Activated naive CD8-positive, alpha-beta T cell treated with anti-CD3 and anti-CD28 coated beads for 36 hours (primary cell): ENCODE measurements at regions not wholly inside any gene's neighbourhood (a gene's known extent, or its start where the extent isn't known, plus 50 kb on each side); places are given as distances from the start of the nearest gene placed in this dataset.

Experiments used
- DNase-seq: peaks from one replicate; pipeline ENCODE4 v3.0.0; 2021
- H3K27ac Mint-ChIP-seq: one replicate; pipeline ENCODE4 v1.8.0; 2022; ENCODE audit warnings: mild to moderate bottlenecking, moderate library complexity, mixed read lengths
- H3K27me3 Mint-ChIP-seq: one replicate; pipeline ENCODE4 v1.8.0; 2022; ENCODE audit warnings: mild to moderate bottlenecking, mixed read lengths
- H3K36me3 Mint-ChIP-seq: one replicate; pipeline ENCODE4 v1.8.0; 2021; ENCODE audit warnings: mild to moderate bottlenecking, mixed read lengths
- H3K4me1 Mint-ChIP-seq: one replicate; pipeline ENCODE4 v1.8.0; 2021; ENCODE audit warnings: mixed read lengths
- H3K4me3 Mint-ChIP-seq: one replicate; pipeline ENCODE4 v1.8.0; 2022; ENCODE audit warnings: mild to moderate bottlenecking, moderate library complexity, mixed read lengths
- H3K9me3 Mint-ChIP-seq: one replicate; pipeline ENCODE4 v1.8.0; 2022; ENCODE audit warnings: mixed read lengths

DNA sequence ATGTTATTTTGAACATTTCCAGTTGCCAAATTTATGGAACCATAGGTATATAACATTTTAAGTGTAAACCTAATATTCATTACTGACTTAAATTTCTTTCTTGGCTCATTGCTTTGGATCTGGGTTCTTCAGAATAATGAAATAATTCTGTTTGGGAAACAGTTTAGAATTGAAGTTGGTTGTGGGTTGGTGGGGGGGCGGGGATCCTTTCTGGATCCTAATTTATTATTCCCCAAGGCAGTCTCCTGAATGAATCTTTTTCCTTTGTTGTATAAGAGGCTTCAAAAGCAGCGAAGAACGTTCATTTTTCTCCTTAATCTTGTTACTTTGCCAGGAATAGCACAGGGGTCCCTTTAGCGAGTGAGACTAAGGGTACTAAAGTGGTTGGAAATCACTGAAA, 325.5 kb downstream of the FOXG1 start:
- H3K9me3 Mint-ChIP-seq = peaks cover 16% of the 10 kb centered on the region
- H3K4me1 Mint-ChIP-seq = no peaks in the 10 kb centered on the region
- no peak overlapping the region for H3K4me3 Mint-ChIP-seq
- DNase-seq = no peak
- H3K36me3 Mint-ChIP-seq = no peaks in the 10 kb centered on the region
- no peaks in the 10 kb centered on the region for H3K27me3 Mint-ChIP-seq
- H3K27ac Mint-ChIP-seq = no peak overlapping the region

DNA sequence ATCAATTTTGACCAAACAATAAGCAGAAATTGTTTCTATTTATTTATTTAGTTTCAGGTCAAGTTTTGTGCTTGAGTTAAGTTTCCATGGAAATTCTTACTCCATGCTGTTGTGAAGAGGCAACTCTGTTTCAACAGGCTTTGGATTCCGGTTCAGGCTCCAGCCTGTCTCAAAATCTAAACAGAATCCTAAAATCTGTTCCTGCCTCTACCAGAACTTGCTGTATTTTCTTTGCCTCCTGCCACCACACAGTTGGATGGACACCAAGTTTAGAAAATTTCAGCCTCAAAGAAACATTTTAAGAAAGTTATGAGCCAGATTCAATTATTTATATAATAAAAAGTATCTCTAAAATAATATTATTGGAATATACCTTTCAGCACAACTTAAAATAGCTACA, 330.9 kb downstream of the FOXG1 start:
- H3K27me3 Mint-ChIP-seq = no peaks in the 10 kb centered on the region
- H3K27ac Mint-ChIP-seq = no peak overlapping the region
- no peak for DNase-seq
- H3K4me3 Mint-ChIP-seq = no peak overlapping the region
- no peaks in the 10 kb centered on the region for H3K4me1 Mint-ChIP-seq
- peaks cover 8% of the 10 kb centered on the region for H3K9me3 Mint-ChIP-seq
- H3K36me3 Mint-ChIP-seq = no peaks in the 10 kb centered on the region

- Mint-ChIP-seq H3K36me3 (no peaks in the 10 kb centered on the region), H3K27ac (no peak overlapping the region), H3K4me3 (no peak overlapping the region), H3K9me3 (peaks cover 8% of the 10 kb centered on the region), H3K4me1 (no peaks in the 10 kb centered on the region), H3K27me3 (no peaks in the 10 kb centered on the region)
- DNase-seq = no peak
Measured at GRCh38 chr14:29098656-29099055, 332.1 kb downstream of the FOXG1 start.

DNA sequence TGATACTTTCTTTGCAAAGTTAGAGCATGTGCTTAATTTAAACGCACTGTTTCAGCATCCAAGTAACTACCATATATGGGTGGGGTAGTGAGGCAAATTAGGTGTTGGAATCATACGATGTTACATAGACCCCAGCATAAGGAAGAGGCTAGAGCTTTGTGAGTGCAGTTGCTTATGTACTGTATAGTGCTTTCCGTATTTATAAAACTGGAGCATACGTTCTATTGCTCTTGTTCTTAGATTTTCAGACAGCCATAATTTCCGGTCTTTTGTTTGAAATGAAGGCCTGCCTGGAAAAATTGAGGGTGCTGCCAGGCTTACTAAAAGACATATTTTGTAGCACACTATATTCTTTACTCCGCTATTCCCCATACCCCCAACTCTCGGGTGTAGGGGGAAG, 335.7 kb downstream of the FOXG1 start:
- DNase-seq = no peak
- no peaks in the 10 kb centered on the region for H3K36me3 Mint-ChIP-seq

DNA sequence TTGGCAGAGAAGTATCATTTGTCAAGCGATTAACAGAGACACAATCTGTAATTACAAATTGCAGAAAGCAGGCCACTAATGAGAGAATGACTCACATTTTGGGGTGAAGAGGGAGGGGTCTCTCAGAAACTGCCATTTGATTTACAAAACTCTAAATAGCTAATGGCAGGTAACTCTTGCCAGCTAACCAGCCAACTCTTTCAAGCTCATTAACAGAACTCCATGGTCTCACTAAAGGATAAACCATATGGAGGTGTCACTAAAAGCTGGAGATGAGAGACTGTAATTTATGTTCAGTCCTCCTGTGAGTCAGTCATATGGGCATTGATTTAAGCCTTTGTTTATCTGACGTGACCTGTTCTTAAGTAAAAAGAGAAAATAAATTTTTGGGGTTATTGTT, 336.4 kb downstream of the FOXG1 start:
- Mint-ChIP-seq H3K27me3 (no peaks in the 10 kb centered on the region), H3K9me3 (peaks cover 1% of the 10 kb centered on the region), H3K27ac (no peak overlapping the region), H3K36me3 (no peaks in the 10 kb centered on the region), H3K4me3 (no peak overlapping the region), H3K4me1 (no peaks in the 10 kb centered on the region)
- no peak for DNase-seq

More for the DNA sequence above, 335.7 kb downstream of the FOXG1 start:
- H3K4me1 Mint-ChIP-seq = no peaks in the 10 kb centered on the region
- no peak overlapping the region for H3K4me3 Mint-ChIP-seq
- H3K27ac Mint-ChIP-seq = no peak overlapping the region
- peaks cover 1% of the 10 kb centered on the region for H3K9me3 Mint-ChIP-seq
- no peaks in the 10 kb centered on the region for H3K27me3 Mint-ChIP-seq

DNA sequence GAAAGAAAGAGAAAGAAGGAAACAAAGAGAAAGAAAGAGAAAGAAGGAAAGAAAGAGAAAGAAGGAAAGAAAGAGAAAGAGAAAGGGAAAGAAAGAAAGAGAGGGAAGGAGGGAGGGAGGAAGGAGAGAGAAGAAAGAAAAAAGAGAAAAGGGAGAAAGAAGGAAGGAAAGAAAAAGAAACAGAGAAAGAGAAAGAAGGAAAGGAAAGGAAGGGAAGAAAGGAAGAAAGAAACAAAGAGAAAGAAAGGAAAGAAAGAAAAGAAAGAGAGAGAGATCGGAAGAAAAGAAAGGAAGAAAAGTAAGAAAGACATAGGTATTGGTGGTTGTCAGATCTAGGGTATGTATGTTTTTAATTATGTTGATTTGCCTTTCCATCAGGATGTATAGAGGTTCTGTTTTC, 342.3 kb downstream of the FOXG1 start:
- no peak overlapping the region for H3K27ac Mint-ChIP-seq
- H3K36me3 Mint-ChIP-seq = no peaks in the 10 kb centered on the region
- DNase-seq = no peak
- H3K9me3 Mint-ChIP-seq = peaks cover 9% of the 10 kb centered on the region
- no peaks in the 10 kb centered on the region for H3K4me1 Mint-ChIP-seq
- H3K4me3 Mint-ChIP-seq = no peak overlapping the region
- no peaks in the 10 kb centered on the region for H3K27me3 Mint-ChIP-seq

- no peak overlapping the region for H3K4me3 Mint-ChIP-seq
- no peaks in the 10 kb centered on the region for H3K27me3 Mint-ChIP-seq
- no peak for DNase-seq
- no peaks in the 10 kb centered on the region for H3K4me1 Mint-ChIP-seq
- H3K27ac Mint-ChIP-seq = no peak overlapping the region
- H3K36me3 Mint-ChIP-seq = no peaks in the 10 kb centered on the region
- H3K9me3 Mint-ChIP-seq = peaks cover 9% of the 10 kb centered on the region
Measured at GRCh38 chr14:29109589-29109988, 343.0 kb downstream of the FOXG1 start.

GRCh38 chr14:29111554-29111953, 345.0 kb downstream of the FOXG1 start:
- DNase-seq = no peak
- Mint-ChIP-seq H3K27me3 (no peaks in the 10 kb centered on the region), H3K4me3 (no peak overlapping the region), H3K36me3 (no peaks in the 10 kb centered on the region), H3K9me3 (peaks cover 8% of the 10 kb centered on the region), H3K27ac (no peak overlapping the region), H3K4me1 (no peaks in the 10 kb centered on the region)

- H3K4me1 Mint-ChIP-seq = no peaks in the 10 kb centered on the region
- no peaks in the 10 kb centered on the region for H3K27me3 Mint-ChIP-seq
- peaks cover 15% of the 10 kb centered on the region for H3K9me3 Mint-ChIP-seq
- no peaks in the 10 kb centered on the region for H3K36me3 Mint-ChIP-seq
- no peak overlapping the region for H3K27ac Mint-ChIP-seq
- H3K4me3 Mint-ChIP-seq = no peak overlapping the region
- DNase-seq = no peak
Measured at GRCh38 chr14:29123017-29123416, 356.4 kb downstream of the FOXG1 start.

GRCh38 chr14:29126361-29126760, 359.8 kb downstream of the FOXG1 start:
- Mint-ChIP-seq H3K4me1 (no peaks in the 10 kb centered on the region), H3K9me3 (peaks cover 11% of the 10 kb centered on the region), H3K27ac (no peak overlapping the region)

DNA sequence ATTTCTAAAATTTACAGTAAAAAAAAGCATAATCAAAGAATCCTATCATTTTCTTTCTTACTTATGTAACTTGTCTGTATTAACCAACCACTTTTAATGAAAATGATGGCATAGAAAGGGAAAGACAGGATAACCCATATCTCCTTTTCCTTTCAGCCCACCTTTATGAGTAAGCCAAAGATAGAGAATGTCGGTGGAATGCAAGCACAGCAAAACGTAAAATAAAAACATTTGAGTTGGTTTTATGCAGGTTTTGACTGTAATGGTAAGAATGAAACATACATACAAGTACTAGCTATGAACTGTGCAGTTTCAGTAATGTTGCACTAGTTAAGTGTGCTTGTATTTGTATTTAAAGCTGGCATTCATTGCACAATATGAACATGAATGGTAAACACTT, 360.3 kb downstream of the FOXG1 start:
- H3K27me3 Mint-ChIP-seq = no peaks in the 10 kb centered on the region

More at GRCh38 chr14:29126361-29126760, 359.8 kb downstream of the FOXG1 start:
- no peak for DNase-seq
- Mint-ChIP-seq H3K4me3 (no peak overlapping the region), H3K27me3 (no peaks in the 10 kb centered on the region), H3K36me3 (no peaks in the 10 kb centered on the region)

DNA sequence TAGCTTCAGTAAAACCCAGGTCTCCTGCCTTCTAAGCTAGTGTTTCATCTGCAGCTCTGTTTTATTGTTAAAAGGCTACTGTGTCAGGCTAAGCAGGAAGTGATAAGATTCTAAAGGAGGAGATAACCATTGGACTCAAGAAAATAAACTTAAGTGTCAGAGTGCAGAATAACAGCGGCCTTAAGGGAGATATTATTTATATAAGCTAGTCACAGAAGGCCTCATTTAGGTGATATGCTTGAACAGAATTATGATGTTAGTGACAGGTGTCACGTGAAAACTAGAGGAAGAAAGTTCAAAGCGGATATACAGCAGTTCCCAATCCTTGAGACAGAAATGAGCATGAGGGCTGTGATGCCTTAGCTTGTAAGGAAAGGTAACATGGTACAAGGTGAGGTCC, 373.4 kb downstream of the FOXG1 start:
- no peak for DNase-seq

More for the DNA sequence above, 360.3 kb downstream of the FOXG1 start:
- Mint-ChIP-seq H3K4me3 (no peak overlapping the region), H3K4me1 (no peaks in the 10 kb centered on the region), H3K9me3 (peaks cover 8% of the 10 kb centered on the region), H3K27ac (no peak overlapping the region), H3K36me3 (no peaks in the 10 kb centered on the region)
- DNase-seq = no peak

DNA sequence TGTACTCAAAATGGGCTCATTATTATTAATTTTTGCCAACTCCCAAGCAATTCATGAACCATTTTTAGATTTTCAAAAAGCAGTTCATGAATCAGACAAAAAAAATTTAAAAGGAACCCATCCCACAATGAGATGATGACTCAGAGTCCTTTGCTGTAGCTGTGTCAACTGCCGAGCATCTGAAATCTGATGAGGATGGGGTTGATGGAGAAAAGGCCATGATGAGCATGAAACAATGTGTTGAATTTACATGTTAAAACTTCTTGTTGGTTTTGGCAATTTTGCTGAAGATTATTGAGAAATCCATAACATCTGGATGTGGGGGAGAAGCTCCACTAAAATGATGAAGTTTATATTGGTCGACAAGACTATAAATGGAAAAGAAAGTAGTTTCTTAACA, 378.0 kb downstream of the FOXG1 start:
- no peak for DNase-seq
- no peaks in the 10 kb centered on the region for H3K36me3 Mint-ChIP-seq
- H3K27me3 Mint-ChIP-seq = no peaks in the 10 kb centered on the region
- no peak overlapping the region for H3K4me3 Mint-ChIP-seq
- no peaks in the 10 kb centered on the region for H3K4me1 Mint-ChIP-seq
- H3K27ac Mint-ChIP-seq = no peak overlapping the region
- peaks cover 2% of the 10 kb centered on the region for H3K9me3 Mint-ChIP-seq

More for the DNA sequence above, 373.4 kb downstream of the FOXG1 start:
- Mint-ChIP-seq H3K4me3 (no peak overlapping the region), H3K36me3 (no peaks in the 10 kb centered on the region), H3K27ac (no peak overlapping the region), H3K27me3 (no peaks in the 10 kb centered on the region), H3K4me1 (no peaks in the 10 kb centered on the region), H3K9me3 (peaks cover 3% of the 10 kb centered on the region)

DNA sequence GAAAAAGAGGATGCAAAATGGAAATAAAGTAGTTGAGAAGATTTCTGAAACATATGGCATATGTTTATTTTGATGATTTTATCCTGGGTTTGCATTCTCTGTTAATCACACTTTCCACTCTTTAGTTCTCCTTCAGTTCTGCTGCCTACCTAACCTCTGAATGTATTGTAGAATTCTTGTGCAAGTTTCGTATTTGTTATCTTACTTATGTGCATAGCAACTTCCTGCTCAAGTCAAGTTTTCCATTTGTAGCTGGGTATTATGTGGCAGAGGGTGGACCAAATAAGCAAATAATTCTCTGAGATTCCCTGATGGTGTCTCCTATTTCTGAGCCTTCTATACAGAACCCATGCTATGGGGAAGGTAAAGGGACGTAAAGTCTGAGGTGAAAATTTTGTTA, 381.6 kb downstream of the FOXG1 start:
- Mint-ChIP-seq H3K4me1 (no peaks in the 10 kb centered on the region), H3K4me3 (no peak overlapping the region), H3K36me3 (no peaks in the 10 kb centered on the region), H3K9me3 (peaks cover 14% of the 10 kb centered on the region), H3K27ac (no peak overlapping the region), H3K27me3 (no peaks in the 10 kb centered on the region)
- no peak for DNase-seq

GRCh38 chr14:29149798-29150197, 383.2 kb downstream of the FOXG1 start:
- no peak overlapping the region for H3K4me3 Mint-ChIP-seq
- H3K36me3 Mint-ChIP-seq = no peaks in the 10 kb centered on the region
- H3K27ac Mint-ChIP-seq = no peak overlapping the region
- no peak for DNase-seq
- no peaks in the 10 kb centered on the region for H3K4me1 Mint-ChIP-seq
- peaks cover 14% of the 10 kb centered on the region for H3K9me3 Mint-ChIP-seq
- H3K27me3 Mint-ChIP-seq = no peaks in the 10 kb centered on the region

DNA sequence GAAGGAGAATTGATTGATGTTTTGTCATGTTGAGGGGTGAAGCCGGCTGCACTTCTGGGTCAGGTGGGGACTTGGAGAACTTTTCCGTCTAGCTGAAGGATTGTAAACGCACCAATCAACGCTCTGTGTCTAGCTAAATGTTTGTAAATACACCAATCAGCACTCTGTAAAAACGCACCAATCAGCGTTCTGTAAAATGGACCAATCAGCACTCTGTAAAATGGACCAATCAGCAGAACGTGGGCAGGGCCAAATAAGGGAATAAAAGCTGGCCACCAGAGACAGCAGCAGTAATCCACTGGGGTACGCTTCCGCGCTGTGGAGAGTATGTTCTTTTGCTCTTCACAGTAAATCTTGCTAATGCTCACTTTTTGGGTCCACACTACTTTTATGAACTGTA, 384.1 kb downstream of the FOXG1 start:
- no peak for DNase-seq
- no peaks in the 10 kb centered on the region for H3K27me3 Mint-ChIP-seq
- H3K9me3 Mint-ChIP-seq = peaks cover 14% of the 10 kb centered on the region
- no peak overlapping the region for H3K27ac Mint-ChIP-seq
- H3K4me1 Mint-ChIP-seq = no peaks in the 10 kb centered on the region
- no peak overlapping the region for H3K4me3 Mint-ChIP-seq
- H3K36me3 Mint-ChIP-seq = no peaks in the 10 kb centered on the region

DNA sequence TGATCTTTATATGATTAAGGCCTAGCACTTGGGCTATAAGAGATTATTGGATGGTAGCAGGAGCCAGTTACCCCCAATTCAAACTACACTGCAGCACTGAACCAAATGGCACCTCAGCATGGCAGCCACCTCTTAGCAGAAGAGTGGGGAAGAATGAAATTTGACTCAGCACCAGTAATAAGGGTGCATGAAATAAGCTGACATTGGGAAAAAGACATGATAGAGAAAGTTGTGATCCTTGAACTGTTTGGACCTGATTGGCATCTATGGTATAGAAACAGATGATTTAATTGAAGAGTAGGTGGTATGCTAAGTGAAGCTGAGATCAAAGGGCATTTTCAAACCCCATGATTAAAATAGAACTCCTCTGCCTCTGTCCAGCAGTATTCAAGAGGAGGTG, 389.5 kb downstream of the FOXG1 start:
- no peaks in the 10 kb centered on the region for H3K4me1 Mint-ChIP-seq
- H3K27me3 Mint-ChIP-seq = no peaks in the 10 kb centered on the region
- no peak for DNase-seq
- H3K4me3 Mint-ChIP-seq = no peak overlapping the region
- H3K9me3 Mint-ChIP-seq = peaks cover 12% of the 10 kb centered on the region
- no peaks in the 10 kb centered on the region for H3K36me3 Mint-ChIP-seq
- H3K27ac Mint-ChIP-seq = no peak overlapping the region
